Fibroblast of skin of left biceps (primary cell): ENCODE measurements at regions not wholly inside any gene's neighbourhood (a gene's known extent, or its start where the extent isn't known, plus 50 kb on each side); places are given as distances from the start of the nearest gene placed in this dataset.

ENCODE experiments used
- DNase-seq, 2 experiments: peaks; one replicate each; pipeline ENCODE4 v3.0.0-alpha.2; 2013; ENCODE audit warnings: low read depth in 2 of 2

DNA sequence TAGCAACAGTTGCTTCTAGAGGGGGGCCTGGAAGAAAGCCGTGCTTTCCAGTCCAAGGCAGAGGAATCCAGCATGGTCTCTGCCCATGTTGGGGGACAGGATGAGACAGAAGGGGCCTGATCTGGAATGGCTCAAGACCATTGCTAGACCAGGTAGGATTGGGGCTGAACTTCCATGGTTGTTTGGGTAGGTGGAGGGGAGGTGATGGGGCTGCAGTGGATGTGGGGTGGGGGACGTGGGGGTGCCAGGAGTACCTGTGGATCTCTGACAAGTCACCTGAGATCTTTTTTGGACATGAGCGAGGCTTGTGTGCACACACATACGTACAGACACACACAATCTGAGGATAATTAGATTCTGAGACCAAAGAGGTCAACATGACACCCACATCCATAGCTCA is 228.7 kb upstream of the SKOR2 start:
- DNase-seq: no peak

DNA sequence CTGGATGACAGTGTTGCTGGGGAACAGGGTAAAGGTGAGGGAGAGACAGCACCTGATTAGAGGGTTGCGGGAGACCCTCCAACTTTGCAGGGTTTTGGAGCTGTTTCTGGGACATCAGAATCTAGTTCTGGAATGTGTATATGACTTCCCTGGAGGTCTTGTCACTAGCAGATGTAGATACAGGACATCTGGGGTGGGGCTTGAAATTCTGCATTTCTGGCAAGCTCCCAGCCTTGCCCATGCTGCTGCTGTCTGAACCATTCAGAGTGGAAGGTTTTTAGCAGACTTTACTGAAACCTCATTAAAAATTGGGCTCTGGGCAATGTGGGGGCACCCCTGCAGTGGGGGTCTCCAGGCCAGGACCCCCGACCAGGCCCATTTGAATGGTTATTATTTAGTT is 220.3 kb upstream of the SKOR2 start:
- no peak for DNase-seq

DNA sequence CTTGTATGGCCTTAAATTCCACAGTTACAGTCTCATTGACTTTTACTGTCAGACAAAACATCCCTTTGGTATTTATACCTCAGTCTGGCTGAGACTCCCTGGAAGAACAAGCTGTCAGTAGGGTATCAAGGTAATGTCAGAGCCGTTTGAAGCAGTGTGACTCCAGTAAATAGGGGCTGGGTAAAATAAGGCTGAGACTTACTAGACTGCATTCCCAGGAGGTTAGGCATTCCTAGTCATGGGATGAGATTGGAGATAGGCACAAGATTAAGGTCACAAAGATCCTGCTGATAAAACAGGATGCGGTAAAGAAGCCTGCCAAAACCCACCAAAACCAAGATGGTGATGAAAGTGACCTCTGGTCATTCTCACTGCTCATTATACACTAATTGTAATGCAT is 219.5 kb upstream of the SKOR2 start:
- DNase-seq: no peak

DNA sequence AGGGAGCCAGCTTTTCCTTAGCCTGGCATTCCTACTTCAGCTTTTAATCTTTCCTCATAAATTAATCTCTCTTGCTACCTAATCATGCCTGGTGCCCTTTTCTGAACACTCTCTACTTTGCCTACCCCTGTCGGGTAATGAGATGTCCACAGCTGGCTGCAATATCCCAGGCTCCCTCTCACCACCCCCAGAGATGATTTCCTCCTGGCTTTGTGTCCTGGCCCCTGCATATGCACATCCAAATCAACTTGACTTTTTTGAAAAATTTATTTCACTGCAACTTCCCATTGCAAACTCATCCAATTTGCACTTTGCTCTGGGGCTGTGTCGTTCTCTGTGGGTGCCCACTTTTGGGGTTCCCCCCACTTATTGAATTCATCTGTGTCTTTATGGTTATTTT is 218.1 kb upstream of the SKOR2 start:
- DNase-seq: no peak

DNA sequence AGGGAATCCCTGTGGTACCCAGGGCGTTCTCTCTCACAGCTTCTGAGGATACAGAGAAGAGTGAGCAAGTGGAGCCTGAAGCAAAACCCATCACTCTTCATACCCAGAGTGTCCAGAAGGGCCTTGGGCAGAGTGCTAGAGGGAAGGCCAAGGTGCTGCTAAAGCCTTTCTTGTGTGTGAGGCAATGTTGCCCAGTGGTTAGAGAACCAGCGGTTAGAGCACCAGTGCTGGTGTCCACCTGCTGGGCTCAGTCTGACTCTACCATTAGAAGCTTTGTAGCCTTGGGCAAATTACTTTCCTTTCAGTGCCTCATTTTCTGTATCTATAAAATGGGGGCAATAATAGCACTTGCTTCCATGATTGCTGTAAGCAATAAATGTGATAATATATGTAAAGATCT is 210.5 kb upstream of the SKOR2 start:
- DNase-seq: no peak

DNA sequence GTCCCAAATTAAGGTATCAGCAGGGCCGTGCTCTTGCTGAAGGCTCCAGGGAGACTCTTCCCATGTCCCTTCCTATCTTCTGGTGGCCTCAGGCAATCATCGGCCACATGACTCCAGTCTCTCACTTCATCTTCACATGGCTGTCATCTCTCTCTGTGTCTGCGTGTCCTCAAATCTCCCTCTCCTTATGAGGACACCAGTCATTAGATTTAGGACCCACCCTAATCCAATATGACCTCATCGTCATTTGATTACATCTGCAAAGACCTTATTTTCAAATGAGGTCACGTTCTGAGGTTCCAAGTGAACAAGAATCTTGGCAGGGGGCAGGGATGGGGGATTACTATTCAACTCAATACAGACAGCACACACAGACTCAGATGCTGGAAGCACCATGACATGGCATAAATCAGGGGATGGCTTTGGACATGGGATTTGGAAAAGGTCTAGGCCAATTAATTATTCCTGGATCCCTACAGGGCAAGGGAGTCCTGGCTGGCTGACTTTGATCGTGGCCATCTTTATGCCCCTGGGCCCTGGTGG is 210.0 kb upstream of the SKOR2 start:
- no peak for DNase-seq

DNA sequence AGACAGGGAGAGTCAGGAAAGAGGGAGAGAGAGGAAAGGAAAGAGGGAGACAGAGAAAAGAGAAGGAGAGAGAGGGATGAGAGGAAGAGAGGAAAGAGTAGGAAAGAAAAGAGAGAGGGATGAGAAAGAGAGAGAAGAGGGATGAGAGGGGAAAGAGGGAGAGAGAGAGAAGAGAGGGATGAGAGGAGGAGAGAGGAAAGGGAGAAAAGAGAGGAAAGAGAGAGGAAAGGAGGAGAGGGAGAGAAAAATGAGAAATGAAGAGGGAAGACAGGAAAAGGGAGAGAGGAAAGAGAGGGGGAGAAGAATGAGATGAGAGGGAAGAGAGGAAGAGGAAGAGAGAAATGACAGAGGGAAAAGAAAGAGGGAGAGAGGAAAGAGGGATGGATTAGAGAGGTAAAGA is 207.0 kb upstream of the SKOR2 start:
- DNase-seq: no peak

DNA sequence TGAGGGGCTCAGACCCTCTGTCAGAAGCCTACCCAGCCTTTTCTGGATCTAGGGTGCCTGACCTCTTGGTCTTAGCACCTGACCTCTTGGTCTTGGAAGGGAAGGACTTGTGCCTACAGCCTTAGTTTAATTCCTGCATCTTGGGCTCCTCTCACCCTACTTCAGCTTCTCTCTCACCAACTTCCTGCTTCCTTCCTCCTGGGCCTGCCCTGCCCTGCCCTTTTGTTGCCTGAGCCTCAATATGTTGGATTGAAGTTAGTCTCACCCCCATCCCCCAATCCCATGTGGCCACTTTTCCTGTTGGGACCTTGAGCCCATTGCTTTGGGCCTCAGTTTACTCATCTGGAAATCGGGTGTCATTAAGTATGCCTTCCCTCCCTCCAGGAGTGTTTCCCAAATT is 206.2 kb upstream of the SKOR2 start:
- DNase-seq: no peak

DNA sequence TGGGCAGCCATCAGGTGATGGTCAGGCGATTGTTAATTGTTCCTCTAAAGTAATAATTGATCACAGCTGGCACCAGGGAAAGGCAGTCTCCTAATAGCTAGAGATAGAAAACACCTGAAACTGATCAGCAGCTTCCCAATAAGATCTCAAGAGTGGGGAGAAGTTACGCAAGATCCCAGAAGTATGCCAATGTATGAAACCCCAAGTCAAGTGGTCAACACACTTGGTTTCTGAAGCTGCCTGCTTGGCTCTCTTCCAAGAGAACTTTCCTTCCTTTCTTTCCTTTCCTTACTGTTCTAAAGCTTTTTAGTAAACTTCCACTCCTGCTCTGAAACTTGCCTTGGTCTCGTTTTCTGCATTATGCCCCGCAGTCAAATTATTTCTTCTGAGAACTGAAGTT is 201.6 kb upstream of the SKOR2 start:
- DNase-seq: no peak

DNA sequence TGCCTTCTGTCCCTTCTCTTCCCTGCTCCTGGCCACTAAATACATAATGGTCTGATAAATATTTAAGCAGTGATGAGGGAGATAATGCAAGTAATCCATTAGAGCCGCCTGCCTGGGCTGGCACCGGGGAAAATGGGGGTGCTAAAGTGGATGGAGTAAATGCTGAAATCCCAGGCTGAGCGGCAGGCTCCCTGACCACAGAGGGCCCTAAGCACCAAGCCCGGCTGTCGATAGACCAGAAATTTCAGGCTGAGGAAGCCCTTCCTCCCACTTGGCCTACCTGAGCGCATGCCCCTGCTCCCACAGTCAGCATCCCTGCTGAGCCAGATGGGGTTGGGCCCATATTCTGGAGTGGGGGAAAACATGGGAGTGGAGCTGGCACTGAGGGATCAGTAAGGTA is 197.5 kb upstream of the SKOR2 start:
- no peak for DNase-seq

DNA sequence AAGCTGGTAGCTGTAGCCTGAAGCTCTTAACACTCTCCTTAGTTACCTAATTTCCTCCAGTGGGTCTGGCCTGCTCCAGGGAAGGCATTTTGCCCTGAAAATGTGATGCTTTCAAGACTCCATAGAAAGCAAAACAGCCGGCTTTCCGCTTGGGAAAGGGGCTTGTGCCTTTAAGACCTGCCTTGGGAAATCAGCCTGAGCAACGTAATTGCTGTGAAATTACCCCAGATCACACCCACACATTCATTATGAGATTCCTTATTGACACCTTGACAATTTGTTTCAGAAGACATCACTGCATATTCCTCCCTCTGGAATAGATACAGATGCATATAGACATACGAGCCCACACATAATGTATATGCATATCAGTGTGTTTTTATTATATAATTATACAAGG is 190.5 kb upstream of the SKOR2 start:
- DNase-seq: no peak

DNA sequence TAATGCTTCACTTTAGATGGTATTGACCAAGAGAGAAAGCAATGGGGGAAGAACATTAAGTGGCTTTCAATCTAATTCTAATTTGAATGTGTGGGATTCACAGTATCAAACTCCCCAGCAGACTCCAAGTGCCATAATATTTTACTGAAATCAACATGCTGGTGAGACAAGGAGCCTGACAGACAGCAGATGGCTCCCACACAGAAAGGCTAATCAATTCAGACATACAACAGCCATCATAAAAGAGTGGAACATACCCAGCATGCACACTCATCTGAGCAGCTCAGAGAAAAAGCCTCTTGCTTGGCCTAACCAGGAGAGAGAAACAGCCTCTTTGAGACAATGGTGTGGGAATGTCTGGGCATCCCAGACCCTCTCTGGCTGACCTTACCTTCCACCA is 186.5 kb upstream of the SKOR2 start:
- DNase-seq: no peak

DNA sequence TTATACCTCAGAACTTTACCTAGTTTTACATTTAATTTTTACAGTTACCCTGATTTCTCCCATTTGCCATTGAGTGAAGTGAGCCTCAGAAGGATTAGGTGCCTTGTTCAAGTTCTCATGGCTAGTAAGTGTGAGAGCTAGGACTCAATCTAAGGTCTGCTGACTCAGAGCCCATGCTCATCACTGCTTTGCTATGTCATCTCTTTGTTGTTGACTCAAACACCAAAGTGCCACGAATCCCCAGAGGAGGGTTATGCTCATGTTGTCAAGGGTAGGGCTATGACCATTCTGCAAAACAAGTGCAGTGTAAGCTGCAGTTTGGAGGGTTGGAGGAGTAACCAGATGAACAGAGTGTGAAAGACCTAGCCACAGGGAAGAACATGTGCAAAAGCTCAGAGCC is 185.4 kb upstream of the SKOR2 start:
- DNase-seq: no peak

DNA sequence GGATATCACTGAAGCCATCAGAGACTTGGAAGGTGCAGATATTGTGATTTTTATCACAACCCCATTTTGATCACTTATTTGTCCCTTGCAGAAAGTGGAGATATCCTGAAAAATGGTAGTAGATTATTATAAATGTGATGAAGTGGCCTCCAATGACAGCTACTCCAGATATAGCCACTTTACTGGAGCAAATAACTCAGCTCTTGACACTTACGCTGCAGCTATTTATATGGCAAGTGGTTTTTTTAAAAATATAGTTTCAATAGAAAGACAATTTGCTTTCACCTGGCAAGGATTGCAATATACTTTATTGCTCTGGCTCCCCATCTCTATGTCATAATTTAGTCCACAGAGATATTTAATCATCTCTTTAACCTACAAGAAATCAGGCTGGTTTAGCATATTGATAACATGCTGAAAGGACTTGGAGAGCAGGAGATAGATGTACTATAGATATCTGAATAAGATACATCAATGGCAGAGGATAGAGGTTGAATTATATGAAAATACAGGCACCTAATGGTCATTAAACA is 182.8 kb upstream of the SKOR2 start:
- no peak for DNase-seq

DNA sequence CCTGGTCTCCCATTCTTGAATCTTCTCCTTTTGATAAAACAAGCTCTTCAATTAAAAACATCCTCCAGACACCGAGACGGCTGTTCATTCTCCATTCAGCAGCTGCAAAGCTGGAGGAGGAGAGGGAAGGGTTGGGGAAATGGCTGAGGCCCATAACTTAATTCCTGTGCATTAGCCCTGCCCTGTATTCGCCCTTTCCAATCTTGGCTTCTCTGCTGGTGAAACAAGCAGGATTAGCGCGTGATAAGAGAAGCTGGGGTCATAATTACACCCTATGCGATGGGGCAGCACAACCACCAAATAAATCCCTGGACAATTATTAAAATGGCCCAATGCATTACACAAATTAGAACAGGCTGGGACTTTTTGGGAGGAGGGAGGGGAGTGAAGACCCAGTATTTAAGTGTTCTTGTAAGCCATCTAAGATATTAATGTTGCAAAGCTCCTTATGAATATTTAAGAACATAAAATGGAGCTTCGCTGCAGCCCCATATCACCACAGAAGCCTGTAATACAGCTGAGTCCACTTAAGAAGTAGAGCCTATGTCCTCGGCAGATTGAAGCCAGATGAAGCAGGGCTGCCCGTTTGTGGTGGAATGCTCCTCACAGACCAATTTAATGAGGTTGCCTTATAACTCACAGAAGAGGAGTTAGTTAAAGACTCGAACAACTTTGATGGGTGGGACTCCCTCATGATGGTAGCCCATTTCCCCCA is 176.6 kb upstream of the SKOR2 start:
- no peak for DNase-seq

DNA sequence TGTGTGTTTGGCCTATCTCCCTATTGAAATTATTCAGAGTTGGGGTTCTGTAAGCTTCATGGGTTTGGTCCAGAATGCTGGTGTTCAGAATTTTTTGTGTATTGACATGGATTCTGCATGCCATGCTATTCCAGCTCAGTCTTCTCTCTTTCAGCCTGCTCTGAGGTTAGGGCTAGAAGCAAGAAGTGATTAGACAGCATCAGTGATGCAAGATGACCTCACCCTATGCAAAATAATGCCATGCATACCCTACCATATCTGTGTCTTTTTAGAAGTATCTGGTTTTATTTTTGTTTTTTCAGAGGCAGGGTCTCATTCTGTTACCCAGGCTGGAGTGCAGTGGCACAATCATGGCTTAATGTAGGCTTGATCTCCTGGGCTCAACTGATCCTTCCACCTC is 175.6 kb upstream of the SKOR2 start:
- DNase-seq: no peak

DNA sequence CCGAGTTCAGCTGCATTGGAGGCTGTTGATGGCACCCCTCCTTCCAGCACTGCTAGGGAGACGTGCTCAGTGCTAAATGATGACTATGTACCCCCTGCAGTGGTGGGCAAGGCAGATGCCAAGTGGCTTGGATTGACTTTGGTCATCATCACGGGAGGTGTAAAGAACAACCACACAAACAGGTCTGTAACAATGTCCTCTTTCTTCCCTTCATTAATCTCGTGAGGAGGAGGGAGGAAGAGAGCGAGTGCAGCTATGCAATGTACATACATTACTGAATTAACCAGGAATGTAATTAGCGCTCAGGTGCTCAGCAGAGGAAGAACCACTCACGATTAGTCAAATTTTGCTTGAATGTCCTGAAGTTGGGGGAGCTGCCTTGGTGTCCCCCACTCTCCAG is 173.9 kb upstream of the SKOR2 start:
- DNase-seq: no peak

DNA sequence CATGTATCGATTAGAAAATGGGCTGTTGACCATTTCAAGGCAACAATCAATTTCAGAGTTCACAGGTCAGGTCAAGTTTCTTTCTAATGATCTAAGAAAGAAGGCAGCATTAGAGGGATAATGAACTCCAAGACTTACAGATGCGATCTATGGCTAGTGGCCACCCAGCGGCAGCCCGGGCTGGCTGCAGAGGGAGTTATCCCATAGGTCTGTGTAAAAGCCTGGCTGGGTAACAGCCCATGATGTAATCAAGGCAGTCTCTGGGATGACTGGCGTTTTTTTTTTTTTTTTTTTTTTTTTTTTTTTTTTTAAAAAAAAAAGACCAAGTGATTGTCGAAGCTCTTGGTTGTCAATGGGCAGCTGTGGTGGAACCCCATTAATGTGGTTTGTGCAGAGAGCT is 171.1 kb upstream of the SKOR2 start:
- DNase-seq: no peak

DNA sequence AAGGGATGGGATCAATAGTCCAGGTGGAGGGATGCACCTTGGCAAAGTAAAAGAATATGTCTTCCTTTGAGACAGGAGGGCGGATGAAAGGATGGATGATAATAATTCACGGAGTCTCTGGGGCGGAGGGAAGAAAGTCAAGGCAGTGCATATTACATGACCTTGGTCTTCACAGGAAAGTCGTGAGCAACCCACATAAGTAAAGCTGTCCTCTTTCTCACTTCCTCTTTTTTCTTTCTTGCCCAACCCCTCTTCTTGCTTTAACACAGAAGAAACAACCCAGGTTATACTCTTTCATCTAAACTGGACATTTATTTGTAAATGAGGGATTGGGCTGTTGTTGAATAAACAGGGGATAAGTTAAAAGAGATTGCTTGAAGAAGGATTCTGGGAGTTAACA is 168.7 kb upstream of the SKOR2 start:
- no peak for DNase-seq

DNA sequence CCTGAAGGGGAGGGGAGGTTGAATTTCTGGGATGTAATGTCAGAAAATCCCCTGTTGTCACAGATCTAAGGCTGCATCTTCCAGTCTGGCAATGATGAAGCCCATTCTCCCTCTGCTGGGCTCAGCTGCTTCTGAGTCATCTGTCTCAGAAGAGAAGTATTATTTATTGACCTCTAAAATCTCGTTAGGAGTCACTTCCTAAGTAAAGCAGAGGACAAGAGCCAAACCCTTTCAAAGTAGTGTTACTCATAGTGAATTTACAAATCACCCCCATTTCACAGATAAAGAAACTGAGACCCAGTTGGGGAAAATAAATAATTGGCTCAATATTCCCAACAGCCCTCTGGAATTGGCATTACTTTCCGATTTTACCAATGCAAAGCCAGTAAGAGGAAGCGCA is 167.3 kb upstream of the SKOR2 start:
- peak; percentile 18 to 23 for DNase-seq

DNA sequence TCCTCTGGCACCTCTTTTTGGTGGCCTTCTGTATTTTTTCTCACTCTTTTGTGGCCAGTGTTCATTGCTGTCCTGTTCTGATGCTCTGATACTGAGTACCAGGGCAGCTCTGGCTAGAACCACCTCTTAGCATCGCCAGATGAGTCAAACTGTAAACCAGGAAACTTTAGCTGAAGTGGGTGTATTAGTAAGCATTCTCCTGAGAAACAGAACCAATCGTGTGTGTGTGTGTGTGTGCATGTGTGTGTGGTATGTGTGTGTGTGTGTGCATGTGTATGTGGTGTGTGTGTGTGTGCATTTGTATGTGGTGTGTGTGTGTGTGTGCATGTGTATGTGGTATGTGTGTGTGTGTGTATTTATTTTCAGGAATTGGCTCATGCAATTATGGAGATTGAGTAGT is 166.3 kb upstream of the SKOR2 start:
- no peak for DNase-seq

DNA sequence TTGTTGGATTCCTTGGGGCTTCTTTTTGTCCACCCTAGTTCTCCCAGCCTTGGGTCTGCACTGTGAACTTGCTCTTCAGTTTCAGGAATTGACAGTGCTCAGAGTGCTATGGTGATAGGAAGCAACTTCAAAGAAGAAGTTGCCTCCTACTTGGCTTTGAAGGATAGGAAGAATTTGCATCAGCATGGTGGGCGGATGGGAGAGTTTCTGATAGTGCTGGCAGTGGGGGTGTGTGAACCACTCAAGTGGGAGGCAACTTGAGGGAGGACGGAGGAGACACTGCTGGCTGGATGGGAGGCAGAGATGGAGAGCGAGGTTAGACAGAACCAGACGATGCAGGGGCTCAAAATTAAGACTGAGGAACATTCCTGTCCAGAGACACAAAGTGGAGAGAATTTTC is 164.4 kb upstream of the SKOR2 start:
- DNase-seq: no peak

DNA sequence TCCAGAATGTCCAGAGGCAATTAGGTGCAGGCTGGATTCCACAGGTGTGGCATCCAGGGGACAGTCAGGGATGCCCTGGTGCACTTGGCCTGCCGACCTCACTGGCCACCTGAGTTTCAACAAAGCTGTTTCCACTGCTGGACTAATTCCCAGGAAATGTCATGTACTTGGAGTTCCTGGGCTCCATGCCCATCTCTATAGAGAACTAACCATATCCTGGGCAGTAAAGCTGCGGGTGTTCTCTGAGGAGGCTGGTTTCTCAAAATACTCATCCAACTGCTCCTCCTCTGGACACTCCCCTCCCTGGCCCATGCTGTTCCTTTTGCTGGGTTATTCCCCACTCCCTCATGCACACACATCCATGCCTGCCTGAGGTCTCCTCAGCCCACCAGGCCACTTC is 161.9 kb upstream of the SKOR2 start:
- no peak for DNase-seq

DNA sequence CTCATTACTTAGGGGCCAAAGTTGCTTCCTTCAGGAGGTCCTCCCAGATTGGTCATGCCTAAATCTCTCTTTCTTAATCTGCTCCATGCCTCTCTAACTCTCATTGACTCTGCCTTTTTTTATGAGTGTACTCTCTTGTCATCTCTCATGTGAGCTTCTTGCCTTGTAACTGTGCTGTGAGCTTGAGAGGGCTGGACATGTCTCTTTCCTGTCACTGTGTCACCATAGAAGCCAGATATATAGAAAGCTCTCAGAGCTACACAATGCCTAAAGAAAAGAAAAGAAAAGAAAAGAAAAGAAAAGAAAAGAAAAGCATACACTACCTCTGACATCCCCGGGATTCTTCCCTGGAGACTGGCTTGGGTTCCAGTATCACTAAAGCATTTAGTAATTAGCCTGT is 161.5 kb upstream of the SKOR2 start:
- no peak for DNase-seq
